SK-N-SH (cell line): ENCODE measurements at regions not wholly inside any gene's neighbourhood (a gene's known extent, or its start where the extent isn't known, plus 50 kb on each side); places are given as distances from the start of the nearest gene placed in this dataset.
"Not testable (repeated sequence)": the region's sequence is repeated elsewhere in the genome, so short reads cannot be mapped to it uniquely, and the experiment has no call there.

Experiments
- CTCF ChIA-PET: fragments of 300-600, 350-600 bp; formaldehyde crosslinking; extraction: SDS; loops from one replicate; lab custom pipeline; 2021; lab: Yijun Ruan, JAX
- POLR2A ChIA-PET: fragments of 350-600 bp; sonication (Branson Sonifier 250); formaldehyde crosslinking; extraction: SDS; loops from one replicate; lab custom pipeline; 2020; ENCODE audit warnings: antibody characterized with exemption, inconsistent platforms; lab: Yijun Ruan, JAX
- DNase-seq: peaks from one replicate; pipeline ENCODE4 v3.0.0; 2012
- H2AFZ ChIP-seq: fragments of 200-600 bp; sonication (generic); 2 replicates; pipeline ENCODE4 v1.8.1; 2016; ENCODE audit warnings: antibody characterized with exemption, mild to moderate bottlenecking, low read depth
- H3F3A ChIP-seq: fragments of 200-600 bp; sonication (generic); replicated peaks from 2 replicates; pipeline ENCODE3; 2016; ENCODE audit warnings: antibody characterized with exemption, mild to moderate bottlenecking; ENCODE audit not compliant: insufficient read depth
- H3K27ac ChIP-seq, 2 experiments: fragments of 200-500 bp in 1 of 2; fragments of 200-600 bp in 1 of 2; sonication (Bioruptor generic) in 1 of 2; sonication (generic), shearing (Covaris generic) in 1 of 2; 2 replicates each; pipeline versions ENCODE4 v1.5.1 to v1.6.1; 2014 to 2016; ENCODE audit warnings: low read depth in 2 of 2, inconsistent platforms in 1 of 2, low read length in 1 of 2, mild to moderate bottlenecking in 1 of 2, mixed read lengths in 1 of 2
- H3K27me3 ChIP-seq: fragments of 200-600 bp; sonication (generic), shearing (Covaris generic); 2 replicates; pipeline ENCODE4 v1.6.1; 2016; ENCODE audit warnings: mixed run types; ENCODE audit not compliant: insufficient read depth
- H3K36me3 ChIP-seq, 2 experiments: fragments of 200-500 bp in 1 of 2; fragments of 200-600 bp in 1 of 2; sonication (Bioruptor generic) in 1 of 2; sonication (generic) in 1 of 2; replicated peaks in 1 of 2; 2 replicates each; pipeline versions ENCODE3 to v1.5.1; 2014 to 2016; ENCODE audit warnings: low read length in 1 of 2, mild to moderate bottlenecking in 1 of 2; ENCODE audit not compliant: insufficient read depth in 2 of 2, control insufficient read depth in 1 of 2
- H3K4me1 ChIP-seq, 2 experiments: fragments of 200-500 bp in 1 of 2; fragments of 200-600 bp in 1 of 2; sonication (Bioruptor generic) in 1 of 2; sonication (generic), shearing (Covaris generic) in 1 of 2; 2 replicates each; pipeline versions ENCODE4 v1.5.1 to v1.6.1; 2014 to 2016; ENCODE audit warnings: low read depth in 1 of 2, low read length in 1 of 2, mixed run types in 1 of 2; ENCODE audit not compliant: insufficient read depth in 2 of 2, control insufficient read depth in 1 of 2
- H3K4me2 ChIP-seq: fragments of 200-600 bp; sonication (generic), shearing (Covaris generic); 2 replicates; pipeline ENCODE4 v1.6.1; 2017; ENCODE audit warnings: mixed run types
- H3K4me3 ChIP-seq, 2 experiments: fragments of 200-500 bp in 1 of 2; fragments of 200-600 bp in 1 of 2; sonication (Bioruptor generic) in 1 of 2; sonication (generic), shearing (Covaris generic) in 1 of 2; 2 replicates each; pipeline versions ENCODE4 v1.5.1 to v1.8.1; 2014 to 2016; ENCODE audit warnings: low read depth in 2 of 2, inconsistent platforms in 1 of 2, low read length in 1 of 2, mild to moderate bottlenecking in 1 of 2, mixed read lengths in 1 of 2, moderate library complexity in 1 of 2
- H3K79me2 ChIP-seq: fragments of 200-600 bp; sonication (generic); 2 replicates; pipeline ENCODE4 v1.8.1; 2017; ENCODE audit warnings: mild to moderate bottlenecking; ENCODE audit not compliant: insufficient read depth
- H3K9ac ChIP-seq: fragments of 200-600 bp; sonication (generic); 2 replicates; pipeline ENCODE4 v1.6.1; 2017; ENCODE audit warnings: mixed run types
- H3K9me2 ChIP-seq: fragments of 200-600 bp; sonication (generic); 2 replicates; pipeline ENCODE4 v1.6.1; 2017; ENCODE audit warnings: mixed run types
- H3K9me3 ChIP-seq: fragments of 200-600 bp; sonication (generic); 2 replicates; pipeline ENCODE4 v1.6.1; 2017; ENCODE audit warnings: mixed run types, mild to moderate bottlenecking, moderate library complexity
- H4K20me1 ChIP-seq: fragments of 200-600 bp; sonication (generic); 2 replicates; pipeline ENCODE4 v1.6.1; 2017; ENCODE audit warnings: mild to moderate bottlenecking, mixed run types; ENCODE audit not compliant: insufficient read depth
- ELF1 ChIP-seq: IDR thresholded peaks from 2 replicates; pipeline ENCODE4 v1.4.0; 2012
- FOSL2 ChIP-seq: IDR thresholded peaks from 2 replicates; pipeline ENCODE4 v1.4.0; 2012; ENCODE audit warnings: low read depth, mild to moderate bottlenecking, moderate library complexity, borderline replicate concordance
- FOXM1 ChIP-seq: IDR thresholded peaks from 2 replicates; pipeline ENCODE4 v1.4.0; 2012; ENCODE audit warnings: low read depth, mild to moderate bottlenecking
- MXI1 ChIP-seq: IDR thresholded peaks from 2 replicates; pipeline ENCODE4 v1.6.1; 2012; ENCODE audit warnings: mild to moderate bottlenecking, low read depth, low read length, improper control_type of control experiment
- NRF1 ChIP-seq: IDR thresholded peaks from 2 replicates; pipeline ENCODE4 v1.6.1; 2012; ENCODE audit warnings: low read depth, mild to moderate bottlenecking, low read length
- POLR2AphosphoS5 ChIP-seq: IDR thresholded peaks from 2 replicates; pipeline ENCODE4 v1.6.1; 2012; ENCODE audit warnings: low read depth, low read length
- RCOR1 ChIP-seq: fragments of 150-350 bp; IDR thresholded peaks from 2 replicates; pipeline ENCODE4 v1.6.1; 2017; ENCODE audit warnings: antibody characterized with exemption, low read length
- RXRA ChIP-seq: IDR thresholded peaks from 2 replicates; pipeline ENCODE4 v1.4.0; 2012; ENCODE audit warnings: low read depth, mild to moderate bottlenecking, borderline replicate concordance
- SIN3A ChIP-seq: IDR thresholded peaks from 2 replicates; pipeline ENCODE4 v1.6.1; 2012; ENCODE audit warnings: low read depth, mild to moderate bottlenecking, low read length, moderate library complexity, borderline replicate concordance
- TAF1 ChIP-seq: IDR thresholded peaks from 2 replicates; pipeline ENCODE4 v1.6.1; 2012; ENCODE audit warnings: low read depth, mild to moderate bottlenecking, low read length, moderate library complexity, borderline replicate concordance
- TCF12 ChIP-seq: IDR thresholded peaks from 2 replicates; pipeline ENCODE4 v1.4.0; 2012
- ZBTB33 ChIP-seq: IDR thresholded peaks from 2 replicates; pipeline ENCODE4 v1.4.0; 2012; ENCODE audit warnings: low read depth, borderline replicate concordance
- WGBS: methylation state at CpG from one replicate; pipeline ENCODE4 v1.1.6; 2017; ENCODE audit warnings: low lambda C conversion rate; 5-methylcytosine and 5-hydroxymethylcytosine counted together
- TF ChIP-seq, protein P1 (sequence below): IDR thresholded peaks from 2 replicates; pipeline ENCODE4 v1.6.1; 2012; ENCODE audit warnings: mild to moderate bottlenecking, low read depth, low read length, moderate library complexity
- TF ChIP-seq, protein P2 (sequence below): IDR thresholded peaks from 2 replicates; pipeline ENCODE4 v1.4.0; 2012; ENCODE audit warnings: low read depth
- TF ChIP-seq, protein P3 (sequence below): IDR thresholded peaks from 2 replicates; pipeline ENCODE4 v1.4.0; 2012; ENCODE audit warnings: low read depth, borderline replicate concordance

- no peak for TF ChIP-seq RCOR1
- no peak for TF ChIP-seq TCF12
- TF ChIP-seq, protein P1, sequence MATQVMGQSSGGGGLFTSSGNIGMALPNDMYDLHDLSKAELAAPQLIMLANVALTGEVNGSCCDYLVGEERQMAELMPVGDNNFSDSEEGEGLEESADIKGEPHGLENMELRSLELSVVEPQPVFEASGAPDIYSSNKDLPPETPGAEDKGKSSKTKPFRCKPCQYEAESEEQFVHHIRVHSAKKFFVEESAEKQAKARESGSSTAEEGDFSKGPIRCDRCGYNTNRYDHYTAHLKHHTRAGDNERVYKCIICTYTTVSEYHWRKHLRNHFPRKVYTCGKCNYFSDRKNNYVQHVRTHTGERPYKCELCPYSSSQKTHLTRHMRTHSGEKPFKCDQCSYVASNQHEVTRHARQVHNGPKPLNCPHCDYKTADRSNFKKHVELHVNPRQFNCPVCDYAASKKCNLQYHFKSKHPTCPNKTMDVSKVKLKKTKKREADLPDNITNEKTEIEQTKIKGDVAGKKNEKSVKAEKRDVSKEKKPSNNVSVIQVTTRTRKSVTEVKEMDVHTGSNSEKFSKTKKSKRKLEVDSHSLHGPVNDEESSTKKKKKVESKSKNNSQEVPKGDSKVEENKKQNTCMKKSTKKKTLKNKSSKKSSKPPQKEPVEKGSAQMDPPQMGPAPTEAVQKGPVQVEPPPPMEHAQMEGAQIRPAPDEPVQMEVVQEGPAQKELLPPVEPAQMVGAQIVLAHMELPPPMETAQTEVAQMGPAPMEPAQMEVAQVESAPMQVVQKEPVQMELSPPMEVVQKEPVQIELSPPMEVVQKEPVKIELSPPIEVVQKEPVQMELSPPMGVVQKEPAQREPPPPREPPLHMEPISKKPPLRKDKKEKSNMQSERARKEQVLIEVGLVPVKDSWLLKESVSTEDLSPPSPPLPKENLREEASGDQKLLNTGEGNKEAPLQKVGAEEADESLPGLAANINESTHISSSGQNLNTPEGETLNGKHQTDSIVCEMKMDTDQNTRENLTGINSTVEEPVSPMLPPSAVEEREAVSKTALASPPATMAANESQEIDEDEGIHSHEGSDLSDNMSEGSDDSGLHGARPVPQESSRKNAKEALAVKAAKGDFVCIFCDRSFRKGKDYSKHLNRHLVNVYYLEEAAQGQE: no peak
- TF ChIP-seq POLR2AphosphoS5: no peak
- TF ChIP-seq RXRA: no peak
- TF ChIP-seq, protein P2, sequence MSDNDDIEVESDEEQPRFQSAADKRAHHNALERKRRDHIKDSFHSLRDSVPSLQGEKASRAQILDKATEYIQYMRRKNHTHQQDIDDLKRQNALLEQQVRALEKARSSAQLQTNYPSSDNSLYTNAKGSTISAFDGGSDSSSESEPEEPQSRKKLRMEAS: no peak
- no peak for TF ChIP-seq NRF1
- TF ChIP-seq FOXM1: no peak
- no peak for TF ChIP-seq MXI1
- no peak for TF ChIP-seq ZBTB33
- TF ChIP-seq, protein P3, sequence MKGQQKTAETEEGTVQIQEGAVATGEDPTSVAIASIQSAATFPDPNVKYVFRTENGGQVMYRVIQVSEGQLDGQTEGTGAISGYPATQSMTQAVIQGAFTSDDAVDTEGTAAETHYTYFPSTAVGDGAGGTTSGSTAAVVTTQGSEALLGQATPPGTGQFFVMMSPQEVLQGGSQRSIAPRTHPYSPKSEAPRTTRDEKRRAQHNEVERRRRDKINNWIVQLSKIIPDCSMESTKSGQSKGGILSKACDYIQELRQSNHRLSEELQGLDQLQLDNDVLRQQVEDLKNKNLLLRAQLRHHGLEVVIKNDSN: no peak
- no peak for TF ChIP-seq TAF1
- TF ChIP-seq FOSL2: no peak
- no peak for TF ChIP-seq SIN3A
- TF ChIP-seq ELF1: no peak
- CTCF ChIA-PET: interaction anchor here (2.3 kb wide), 1 partner anchor 372 kb away, joined by 12 read pairs; no protein-coding TSS in a partner anchor
These were observed 285.3 kb upstream of the TGFBR2 start for GRCh38 chr3:30321065-30321464.

GRCh38 chr3:30323649-30324048 is 282.8 kb upstream of the TGFBR2 start:
- H3K36me3 ChIP-seq, H3K9ac ChIP-seq, H3K4me2 ChIP-seq, H3K27ac ChIP-seq, H3K27me3 ChIP-seq, H3K79me2 ChIP-seq, H3K9me2 ChIP-seq, CTCF ChIA-PET, DNase-seq, H3K4me3 ChIP-seq, H3K4me1 ChIP-seq, H2AFZ ChIP-seq, H3F3A ChIP-seq, POLR2A ChIA-PET, H4K20me1 ChIP-seq, H3K9me3 ChIP-seq: not testable (repeated sequence)
- 96% methylated on average over 1 of the region's 1 CpG for WGBS

More at GRCh38 chr3:30321065-30321464, 285.3 kb upstream of the TGFBR2 start:
- peaks cover 2 to 4% of the 10 kb centered on the region in 2 experiments; a peak in 2 of 4 replicates for H3K4me1 ChIP-seq
- H3F3A ChIP-seq: peaks cover 15% of the 10 kb centered on the region
- no peak overlapping the region for H3K4me2 ChIP-seq
- no peaks in the 10 kb centered on the region for H3K79me2 ChIP-seq
- no peak overlapping the region for H3K4me3 ChIP-seq
- 94% methylated on average over 2 of the region's 2 CpGs for WGBS
- DNase-seq: no peak
- H3K9ac ChIP-seq: no peak overlapping the region
- H3K9me3 ChIP-seq: peaks cover 16% of the 10 kb centered on the region; the same call in 1 of the 2 replicates
- POLR2A ChIA-PET: no interaction called here
- no peaks in the 10 kb centered on the region for H3K27me3 ChIP-seq
- no peaks in the 10 kb centered on the region for H3K36me3 ChIP-seq
- H4K20me1 ChIP-seq: no peaks in the 10 kb centered on the region
- H3K27ac ChIP-seq: no peak overlapping the region
- H3K9me2 ChIP-seq: no peaks in the 10 kb centered on the region
- no peak overlapping the region for H2AFZ ChIP-seq
